HG03025 (cell line): ENCODE measurements at regions not wholly inside any gene's neighbourhood (a gene's known extent, or its start where the extent isn't known, plus 50 kb on each side); places are given as distances from the start of the nearest gene placed in this dataset.

Experiments used
- ATAC-seq: cut with Tn5 transposase; IDR thresholded peaks from one replicate; pipeline ENCODE4 v1.9.1; 2021; ENCODE audit warnings: mild to moderate bottlenecking, moderate library complexity; ENCODE audit not compliant: unreplicated experiment, low FRiP score

DNA sequence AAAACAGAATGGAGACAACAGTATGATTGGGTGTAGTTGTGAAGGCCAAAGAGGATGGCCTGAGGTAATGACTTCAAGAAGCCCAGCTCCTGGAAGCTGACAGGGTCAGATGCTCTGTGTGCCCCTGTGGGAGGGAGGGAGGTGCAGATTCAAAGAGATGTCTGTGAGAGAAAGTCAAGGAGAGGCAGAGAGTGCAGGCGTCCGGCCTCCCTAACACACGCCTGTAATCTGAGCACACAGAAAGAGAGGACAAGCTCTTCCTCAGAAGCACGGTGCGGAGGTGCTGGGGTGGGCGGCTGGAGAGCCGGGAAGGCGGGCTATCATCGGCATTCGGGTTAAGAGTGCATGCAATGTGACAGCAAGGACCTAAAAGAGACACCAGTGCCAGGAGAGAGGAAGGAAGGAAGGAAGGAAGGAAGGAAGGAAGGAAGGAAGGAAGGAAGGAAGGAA is 238.2 kb upstream of the HES1 start:
- no peak for ATAC-seq

DNA sequence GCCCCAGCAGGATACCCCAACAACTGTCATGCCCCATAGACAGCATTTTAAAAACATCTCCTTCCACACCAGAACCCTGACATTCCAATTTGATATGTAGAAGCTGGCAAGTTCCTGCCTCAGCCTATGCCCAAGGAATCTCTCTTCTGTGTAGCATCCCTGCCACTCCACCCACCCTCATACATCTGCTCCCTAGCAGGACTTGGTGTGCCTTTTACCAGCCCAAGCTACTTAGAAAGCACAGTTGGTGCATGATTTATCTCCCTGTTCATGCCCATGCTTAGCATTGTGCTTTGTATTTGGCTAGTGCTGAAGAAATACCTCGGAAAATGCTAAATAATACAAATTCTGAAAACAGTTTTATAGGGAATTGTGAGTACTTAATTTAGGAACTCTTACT is 236.9 kb upstream of the HES1 start:
- no peak for ATAC-seq

DNA sequence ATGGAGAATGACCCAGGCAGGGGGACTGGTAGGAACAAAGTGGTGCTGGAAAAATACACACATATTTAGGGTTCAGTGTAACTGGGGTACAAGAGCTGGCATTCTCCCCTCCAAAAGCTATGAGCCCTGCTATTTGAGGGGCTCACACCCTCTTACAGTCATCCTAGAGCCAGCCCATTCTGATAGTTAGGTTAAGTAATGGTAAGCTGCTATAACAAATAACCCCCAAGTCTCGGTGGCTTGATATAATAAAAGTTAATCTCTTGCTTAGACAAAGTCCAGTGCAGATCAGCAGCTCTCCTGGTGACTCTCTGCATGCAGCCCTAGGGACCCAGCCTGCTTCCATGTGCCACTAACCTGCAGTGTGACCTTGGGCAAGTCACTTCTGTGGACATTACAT is 234.9 kb upstream of the HES1 start:
- no peak for ATAC-seq

DNA sequence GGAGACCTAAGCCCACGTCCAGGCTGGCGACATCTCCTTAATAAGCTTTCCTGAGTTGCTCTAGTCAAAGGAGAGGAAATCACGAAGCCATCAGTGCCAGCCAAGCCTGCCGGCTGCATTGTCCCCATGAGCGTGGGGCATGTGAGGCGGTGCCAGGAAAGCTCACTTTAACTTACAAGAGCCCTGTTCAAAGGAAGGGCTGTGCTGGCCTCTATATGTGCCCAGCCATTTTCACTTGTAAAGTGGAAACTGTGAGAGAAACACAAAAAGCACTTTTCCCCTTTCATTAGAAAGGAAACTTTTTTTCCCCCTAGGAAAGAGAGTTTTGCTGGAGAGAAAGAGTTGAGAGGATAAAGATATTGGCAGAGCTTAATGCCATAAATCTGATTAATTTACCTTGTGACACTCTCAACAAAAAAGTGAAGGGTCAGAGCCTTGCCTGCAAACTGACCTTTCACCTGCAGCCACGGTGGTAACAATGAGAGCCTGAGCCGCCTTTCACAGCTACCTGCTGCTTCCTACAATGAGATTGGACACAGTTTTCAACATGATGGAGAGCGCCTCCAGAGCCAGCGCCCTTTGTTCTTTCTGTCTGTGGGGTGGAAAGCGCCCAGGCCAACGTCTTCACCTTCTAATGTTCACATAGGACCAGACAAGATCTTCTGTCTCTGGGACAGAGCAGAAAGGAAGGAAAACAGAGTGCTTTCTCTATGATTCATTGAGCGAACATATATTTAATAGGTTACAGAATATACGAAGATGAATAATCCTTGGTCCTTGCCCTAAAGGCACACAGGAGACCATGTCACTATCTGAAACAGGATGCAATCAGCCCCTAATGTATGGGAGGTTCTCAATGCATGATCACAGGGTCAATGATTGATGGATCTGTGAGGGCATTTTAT is 233.1 kb upstream of the HES1 start:
- ATAC-seq, result no peak

DNA sequence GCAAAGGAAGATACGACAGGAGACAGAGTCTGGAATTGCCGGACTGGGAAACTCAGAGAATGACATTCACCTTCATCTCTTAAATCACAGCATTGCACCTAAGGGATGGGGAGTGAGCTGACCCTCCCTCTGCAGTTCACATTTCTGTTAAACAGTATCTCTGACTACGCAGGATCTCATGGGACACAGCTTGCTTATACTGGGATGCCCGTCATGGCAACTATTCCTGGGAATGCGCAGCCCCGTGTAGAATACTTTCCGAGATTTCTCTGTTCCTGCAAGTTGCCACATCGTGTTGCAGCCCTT is 232.5 kb upstream of the HES1 start:
- no peak for ATAC-seq

DNA sequence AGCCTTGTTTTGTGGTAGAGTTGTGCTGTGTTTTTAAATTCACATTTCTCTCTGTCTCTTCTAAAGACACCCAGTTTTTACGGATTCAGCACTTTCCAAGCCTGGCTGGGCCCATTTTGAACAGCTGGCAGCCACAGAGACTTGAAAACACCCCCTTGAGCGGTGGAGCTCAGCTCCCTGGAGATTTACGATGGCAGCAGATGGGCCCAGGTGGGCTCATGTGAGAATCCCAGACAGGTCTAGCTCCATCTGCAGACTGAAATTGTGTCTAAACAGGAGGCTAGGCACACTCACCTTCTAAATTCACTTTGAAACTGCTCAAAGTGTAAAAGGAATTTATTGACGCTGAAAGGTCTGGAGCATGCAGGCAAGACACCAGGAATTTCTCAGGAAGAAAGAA is 232.0 kb upstream of the HES1 start:
- no peak for ATAC-seq

DNA sequence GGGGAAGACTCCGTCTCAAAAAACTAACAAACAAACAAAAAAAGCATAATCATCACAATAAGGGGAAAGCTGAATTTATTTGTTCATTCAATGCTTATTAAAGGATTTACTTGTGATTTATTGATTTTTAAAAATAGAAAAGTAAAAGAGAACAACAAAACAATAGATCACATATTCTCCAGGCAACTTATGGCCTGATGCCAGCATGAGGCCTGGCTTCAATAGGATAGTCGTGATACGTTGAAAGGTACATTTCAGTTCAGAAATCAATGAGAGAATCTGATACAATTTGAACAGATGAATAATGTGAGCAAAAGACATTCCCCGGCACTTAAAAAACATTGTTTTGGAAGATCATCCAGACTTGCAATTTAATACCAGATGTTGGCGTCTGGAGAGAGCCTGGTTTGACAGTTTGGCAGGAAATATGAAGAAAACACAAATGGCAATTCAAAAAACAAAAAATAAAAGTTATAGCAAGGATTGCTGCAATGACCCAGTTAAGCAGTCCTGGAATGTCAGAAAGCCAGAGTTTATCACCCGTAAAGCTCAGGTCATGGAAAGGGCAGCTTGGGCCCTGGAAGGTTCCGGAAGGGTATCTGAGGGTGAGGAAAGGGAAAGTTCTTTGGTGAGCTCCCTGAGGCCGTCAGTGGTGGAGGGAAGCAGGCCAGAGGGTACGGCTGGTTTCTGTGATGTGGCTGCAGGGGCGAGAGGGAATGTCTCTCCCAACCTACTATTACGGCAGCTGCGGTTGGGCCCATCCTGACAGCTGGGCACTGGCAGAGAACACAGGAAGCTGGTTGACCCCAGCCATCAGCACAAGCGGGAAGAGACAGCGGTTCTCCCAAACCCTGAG is 230.2 kb upstream of the HES1 start:
- no peak for ATAC-seq

DNA sequence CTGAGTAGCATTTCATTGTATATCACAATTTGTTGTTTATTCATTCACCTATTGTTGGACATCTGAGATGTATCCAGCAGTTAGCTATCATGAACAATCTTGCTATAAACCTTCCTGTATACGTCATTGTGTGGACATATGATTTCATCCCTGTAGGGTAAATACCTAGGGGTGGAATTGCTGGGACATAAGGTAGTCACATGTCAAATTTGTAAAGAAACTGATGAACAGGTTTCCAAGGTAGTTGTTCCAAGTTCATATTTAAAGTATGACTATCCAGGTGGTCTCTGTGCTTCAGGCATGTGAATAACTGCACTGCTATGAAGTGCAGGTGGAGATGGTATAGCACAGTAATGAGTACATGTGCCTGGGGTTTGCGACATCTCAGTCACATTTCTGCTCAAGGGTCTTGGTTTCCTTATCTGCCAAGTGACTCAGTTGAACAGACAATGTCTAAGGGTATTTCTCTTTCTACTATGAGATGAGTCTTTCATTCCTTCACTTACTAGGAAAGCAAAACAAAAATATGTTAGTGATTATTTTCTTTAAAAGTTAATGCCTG is 229.0 kb upstream of the HES1 start:
- ATAC-seq, result no peak

DNA sequence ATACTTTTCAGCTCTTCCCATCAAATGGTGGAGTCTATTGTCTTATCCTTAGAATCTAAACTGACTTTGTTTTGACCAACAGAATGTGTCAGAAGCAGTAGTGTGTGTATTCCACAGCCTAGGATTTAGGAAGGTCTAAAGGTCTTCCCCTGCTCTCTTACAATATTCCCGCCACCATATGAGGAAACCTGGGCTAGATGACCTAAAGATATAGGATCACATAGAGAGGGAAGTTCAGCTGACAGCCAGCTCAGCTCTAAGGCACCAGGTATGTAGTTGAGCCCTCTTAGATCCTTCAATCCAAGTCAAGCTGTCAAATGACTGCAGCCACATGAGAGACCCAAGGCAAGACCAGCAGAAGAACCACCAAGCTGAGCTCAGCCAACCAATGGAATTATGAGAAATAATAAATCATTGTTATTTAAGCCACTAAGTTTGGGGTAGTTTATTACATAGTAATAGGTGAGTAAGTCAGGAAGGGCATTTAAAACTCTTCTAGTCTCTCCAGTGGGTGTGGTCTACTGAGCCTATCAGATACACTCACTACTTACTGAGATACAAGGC is 227.7 kb upstream of the HES1 start:
- no peak for ATAC-seq

DNA sequence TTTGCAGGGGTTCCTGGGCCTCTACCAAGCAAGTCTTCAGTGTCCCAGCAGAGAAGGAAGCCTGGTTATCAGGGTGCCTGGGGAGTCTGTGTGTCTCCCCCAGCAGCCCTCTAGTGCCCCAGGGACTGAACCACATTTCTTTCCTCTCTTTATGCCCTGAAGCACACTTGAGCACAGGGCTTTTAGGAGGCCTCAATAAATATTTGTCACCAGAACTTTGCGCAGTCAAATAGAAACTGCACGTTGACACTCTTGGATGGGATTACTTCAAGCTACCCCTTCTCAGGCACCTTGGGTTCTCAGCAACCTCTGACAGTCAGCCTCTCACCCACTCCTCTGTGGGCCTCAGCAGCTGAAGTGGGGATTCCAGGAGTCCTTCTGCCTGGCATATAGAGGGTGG is 226.6 kb upstream of the HES1 start:
- no peak for ATAC-seq

DNA sequence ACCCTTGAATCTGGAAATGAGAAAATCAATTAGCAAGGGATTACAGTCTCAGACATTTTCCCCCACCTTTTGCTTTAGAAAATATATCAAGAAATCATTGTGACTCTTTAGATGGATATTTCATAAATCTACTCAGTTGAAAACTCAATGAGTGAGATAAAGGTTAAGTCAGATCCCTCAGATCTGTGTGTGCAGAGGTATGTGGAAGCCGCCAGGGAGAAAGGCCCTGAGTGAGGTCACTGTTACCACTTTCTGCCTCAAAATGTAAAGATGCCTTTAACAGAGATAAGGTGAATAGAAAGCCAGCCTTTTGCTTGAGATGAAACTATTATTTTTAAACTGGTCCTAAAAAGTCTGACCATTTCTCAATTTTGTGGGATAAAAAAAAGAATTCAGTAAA is 225.6 kb upstream of the HES1 start:
- ATAC-seq, result no peak

DNA sequence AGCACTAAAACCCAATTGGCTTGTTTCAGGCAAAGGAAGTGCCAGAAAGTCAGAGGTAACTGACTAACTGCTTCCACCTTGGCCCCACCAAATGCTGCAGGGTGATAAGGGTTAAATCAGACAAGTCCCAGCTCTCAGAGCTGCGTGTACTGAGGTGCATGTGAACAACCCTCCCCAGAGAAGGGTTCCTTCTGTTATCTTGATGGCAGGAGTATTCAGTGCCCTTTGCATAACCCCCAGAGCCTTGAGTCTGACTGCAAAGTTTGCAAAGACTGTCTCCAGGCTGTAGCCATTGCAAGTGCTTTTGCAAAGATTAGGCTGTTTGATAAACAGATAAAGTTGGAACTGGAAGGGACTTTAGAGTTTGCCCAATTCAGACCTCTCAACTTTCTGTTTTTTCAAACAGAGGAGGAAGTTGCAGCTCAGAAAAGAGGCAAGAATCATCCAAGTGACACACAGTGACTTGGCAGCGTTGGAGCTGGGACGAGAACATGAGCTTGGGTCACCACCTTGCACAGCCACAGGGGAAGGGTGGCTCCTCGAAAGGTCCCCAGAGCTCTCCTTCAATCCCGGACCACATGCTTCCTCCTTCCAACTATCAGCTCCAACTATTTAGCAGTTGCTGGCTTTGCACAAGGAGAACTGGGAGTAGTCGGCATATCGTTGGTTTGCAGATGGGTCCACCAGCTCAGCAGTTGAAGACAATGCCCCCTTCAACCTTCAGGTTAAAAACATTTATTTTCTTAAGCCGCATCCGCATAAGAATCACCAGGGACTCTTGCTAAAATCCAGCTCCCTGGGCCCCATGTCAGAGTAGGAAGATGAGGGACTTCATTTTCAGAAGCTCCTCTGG is 224.8 kb upstream of the HES1 start:
- no peak for ATAC-seq

DNA sequence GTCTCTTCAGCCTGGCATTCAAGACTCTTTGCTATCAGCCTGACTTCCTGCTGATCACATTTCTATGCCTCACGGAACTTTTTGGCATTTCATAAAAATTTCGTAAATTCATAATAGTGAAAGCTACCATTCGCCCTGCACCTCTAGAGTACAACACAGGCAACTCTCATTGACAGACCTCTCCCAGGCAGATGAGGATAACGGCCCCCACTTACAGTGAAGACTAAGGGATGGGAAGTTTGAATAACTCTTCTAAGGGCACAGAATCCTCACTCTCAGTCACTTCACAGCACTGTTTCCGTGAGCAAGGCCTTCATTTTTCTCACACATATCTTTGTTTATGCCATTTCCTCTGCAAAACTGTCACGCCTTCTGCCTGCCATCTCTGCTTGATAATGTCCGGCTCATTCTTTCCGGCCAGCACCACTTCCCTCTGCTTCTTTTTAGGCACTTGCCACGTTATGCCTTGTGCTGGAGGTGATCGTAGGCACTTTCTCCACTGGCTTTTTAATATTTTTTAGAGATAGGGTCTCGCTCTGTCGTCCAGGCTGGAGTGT is 224.1 kb upstream of the HES1 start:
- ATAC-seq, result no peak

DNA sequence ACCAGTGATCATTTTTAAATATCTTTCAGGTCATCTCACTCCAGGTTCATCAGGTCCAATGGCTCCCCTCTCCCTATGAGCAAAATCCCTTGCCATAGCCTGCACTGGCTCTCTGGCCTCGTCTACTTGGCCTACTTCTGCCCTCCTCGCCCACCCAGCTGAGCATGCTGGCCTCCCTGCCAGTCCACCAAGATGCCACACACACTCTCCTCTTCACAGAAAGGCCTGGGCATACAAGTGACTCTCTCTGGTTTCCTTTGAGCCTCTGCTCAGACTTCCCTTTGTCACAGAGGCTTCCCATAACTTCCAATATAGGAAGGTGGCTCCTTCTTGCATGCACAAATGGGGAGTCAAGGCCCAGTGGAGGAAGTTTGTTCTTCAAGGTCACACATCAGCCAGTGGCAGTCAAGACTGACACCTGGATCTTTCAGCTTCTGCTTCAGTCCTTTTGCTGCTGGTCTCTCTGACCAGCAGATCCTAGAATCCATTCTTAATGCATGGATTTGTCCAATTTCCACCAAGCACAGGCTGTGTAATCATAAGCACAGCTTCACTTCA is 223.2 kb upstream of the HES1 start:
- ATAC-seq, result no peak

DNA sequence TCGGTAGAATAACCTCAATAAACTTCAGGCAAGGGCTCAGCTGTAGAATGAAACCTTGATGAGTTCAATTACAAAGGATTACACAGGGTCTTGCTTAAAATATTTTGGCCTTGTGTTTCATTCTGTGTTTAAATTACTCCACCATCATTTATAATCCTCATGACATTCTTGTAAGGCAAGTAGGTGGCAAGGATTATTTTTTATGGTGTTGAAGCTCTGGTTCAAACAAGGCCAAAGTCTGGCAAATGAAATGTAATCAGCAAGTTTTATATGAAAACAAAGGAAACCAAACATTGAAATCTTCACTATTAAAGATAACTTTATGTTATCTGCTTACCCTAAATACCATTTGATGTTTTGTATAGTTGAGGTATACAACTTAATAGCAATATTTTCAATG is 221.3 kb upstream of the HES1 start:
- ATAC-seq, result no peak

DNA sequence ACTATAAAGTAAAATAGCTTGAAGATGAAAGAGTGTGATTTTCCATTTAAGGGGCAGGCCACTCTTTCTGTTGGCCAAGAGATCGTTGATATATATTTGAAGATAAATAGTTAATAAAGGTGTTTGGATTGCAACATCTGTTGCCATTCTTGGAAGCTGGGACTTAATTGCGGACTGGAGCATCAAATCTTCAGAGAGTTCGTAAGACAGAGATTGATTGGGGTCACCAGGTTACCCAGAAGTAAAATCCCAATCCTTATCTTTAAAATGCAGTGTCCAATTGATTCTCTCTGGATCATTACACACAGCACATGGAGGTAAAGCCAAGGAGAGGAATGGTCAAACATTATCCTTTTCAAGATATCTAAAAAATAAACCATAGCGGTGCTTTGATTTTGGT is 220.8 kb upstream of the HES1 start:
- ATAC-seq, result no peak

DNA sequence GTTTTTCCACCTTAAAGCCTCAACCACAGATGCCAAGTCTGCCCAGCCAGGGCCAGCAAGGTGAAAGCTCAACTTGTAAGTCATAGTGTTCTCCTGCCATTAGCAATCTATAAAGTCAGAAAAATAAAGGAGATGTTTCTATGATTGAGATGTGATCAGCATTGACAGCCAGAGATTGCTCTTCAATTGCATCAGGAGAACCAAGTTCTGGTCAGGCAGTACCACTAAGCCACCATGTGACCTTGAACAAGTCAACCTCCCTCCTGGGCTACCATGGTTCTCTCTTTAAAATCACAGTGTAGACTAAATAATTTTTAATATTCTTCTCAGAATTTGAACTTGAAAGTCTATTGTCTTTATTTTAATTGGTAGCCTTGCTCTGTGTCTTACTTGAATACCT is 220.3 kb upstream of the HES1 start:
- ATAC-seq, result no peak

DNA sequence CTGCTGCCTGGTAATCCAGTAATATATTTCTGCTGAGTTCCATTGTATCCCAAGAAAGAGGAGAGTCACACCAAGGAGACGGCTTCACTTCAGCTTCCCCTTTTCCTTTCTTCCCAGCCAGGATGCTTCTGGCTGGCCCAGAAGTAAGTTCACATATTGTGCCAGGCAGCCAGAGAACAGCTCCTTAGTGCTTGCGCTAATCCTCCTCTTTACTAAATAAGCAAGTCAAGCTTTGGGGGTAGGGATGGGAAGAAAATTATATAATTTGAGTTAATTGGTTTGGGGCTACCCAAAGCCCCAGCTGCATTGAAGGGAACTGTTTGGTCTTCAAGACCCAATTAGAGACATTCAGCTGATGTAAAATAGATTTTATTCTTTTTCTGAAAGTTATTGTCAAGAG is 218.8 kb upstream of the HES1 start:
- no peak for ATAC-seq

DNA sequence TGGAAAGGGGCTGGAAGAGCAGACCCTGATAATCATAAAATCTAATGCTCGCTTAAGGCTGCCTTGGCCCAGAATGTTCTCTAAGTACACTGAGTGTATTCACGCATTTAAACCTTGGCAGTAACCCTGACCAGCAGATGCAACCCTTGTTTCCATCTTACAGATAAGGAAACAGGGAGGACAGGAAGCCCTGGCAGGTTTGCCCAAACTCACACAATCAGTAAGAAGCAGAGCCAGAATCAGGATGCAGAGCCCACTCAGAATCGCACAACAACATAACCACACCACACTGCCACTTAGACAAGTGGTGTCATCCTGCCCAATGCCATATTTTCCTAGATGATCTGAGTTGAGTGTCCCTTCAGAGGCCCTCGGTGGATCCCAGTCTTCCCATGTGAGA is 214.5 kb upstream of the HES1 start:
- ATAC-seq, result no peak
